T47D (cell line): ENCODE measurements at regions not wholly inside any gene's neighbourhood (a gene's known extent, or its start where the extent isn't known, plus 50 kb on each side); places are given as distances from the start of the nearest gene placed in this dataset.
"Not testable (repeated sequence)": the region's sequence is repeated elsewhere in the genome, so short reads cannot be mapped to it uniquely, and the experiment has no call there.

Experiments used
- DNase-seq, 2 experiments: peaks; one replicate each; pipeline versions ENCODE4 v3.0.0 to v3.0.0-alpha.2; 2011 to 2012; ENCODE audit warnings: low read depth in 1 of 2, low spot score in 1 of 2
- JUND ChIP-seq: IDR thresholded peaks from 2 replicates; pipeline ENCODE4 v1.6.1; 2012; ENCODE audit warnings: low read depth
- in situ Hi-C: cut with HindIII; loops from 2 replicates; pipeline ENCODE4 v1.10.0; 2016; ENCODE audit warnings: low sequenced_read_pairs, low pct_unique_long_range_greater_than_20kb

GRCh38 chr1:157217486-157217885 lies 79.3 kb upstream of the ETV3 start:
- in situ Hi-C loops = no loop called here
- no peak for DNase-seq
- no peak for TF ChIP-seq JUND

DNA sequence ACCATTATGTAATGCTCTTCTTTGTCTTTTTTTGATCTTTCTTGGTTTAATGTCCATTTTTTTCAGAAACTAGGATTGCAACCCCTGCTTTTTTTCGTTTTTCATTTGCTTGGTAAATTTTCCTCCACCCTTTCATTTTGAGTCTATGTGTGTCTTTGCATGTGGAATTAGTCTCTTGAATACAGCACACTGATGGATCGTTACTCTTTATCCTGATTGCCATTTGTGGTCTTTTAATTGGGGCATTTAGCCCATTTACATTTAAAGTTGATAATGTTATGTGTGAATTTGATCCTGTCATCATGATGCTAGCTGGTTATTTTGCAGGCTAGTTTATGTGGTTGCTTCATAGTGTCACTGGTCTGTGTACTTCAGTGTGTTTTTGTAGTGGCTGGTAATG lies 75.6 kb upstream of the ETV3 start:
- no peak for DNase-seq
- in situ Hi-C loops = no loop called here
- no peak for TF ChIP-seq JUND

- no peak for TF ChIP-seq JUND
- no peak for DNase-seq
- in situ Hi-C loops = no loop called here
Observed at GRCh38 chr1:157209514-157209913, 71.3 kb upstream of the ETV3 start.

DNA sequence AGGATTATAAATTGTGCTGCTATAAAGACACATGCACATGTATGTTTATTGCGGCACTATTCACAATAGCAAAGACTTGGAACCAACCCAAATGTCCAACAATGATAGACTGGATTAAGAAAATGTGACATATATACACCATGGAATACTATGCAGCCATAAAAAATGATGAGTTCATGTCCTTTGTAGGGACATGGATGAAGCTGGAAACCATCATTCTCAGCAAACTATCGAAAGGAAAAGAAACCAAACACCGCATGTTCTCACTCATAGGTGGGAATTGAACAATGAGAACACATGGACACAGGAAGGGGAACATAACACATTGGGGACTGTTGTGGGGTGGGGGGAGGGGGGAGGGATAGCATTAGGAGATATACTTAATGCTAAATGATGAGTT lies 67.8 kb upstream of the ETV3 start:
- DNase-seq, in situ Hi-C loops: not testable (repeated sequence)

- DNase-seq = no peak
- in situ Hi-C loops = no loop called here
- no peak for TF ChIP-seq JUND
Observed at GRCh38 chr1:157203166-157203565, 65.0 kb upstream of the ETV3 start.

- no peak for DNase-seq
- in situ Hi-C loops = no loop called here
- no peak for TF ChIP-seq JUND
Observed at GRCh38 chr1:157202331-157202730, 64.1 kb upstream of the ETV3 start.

DNA sequence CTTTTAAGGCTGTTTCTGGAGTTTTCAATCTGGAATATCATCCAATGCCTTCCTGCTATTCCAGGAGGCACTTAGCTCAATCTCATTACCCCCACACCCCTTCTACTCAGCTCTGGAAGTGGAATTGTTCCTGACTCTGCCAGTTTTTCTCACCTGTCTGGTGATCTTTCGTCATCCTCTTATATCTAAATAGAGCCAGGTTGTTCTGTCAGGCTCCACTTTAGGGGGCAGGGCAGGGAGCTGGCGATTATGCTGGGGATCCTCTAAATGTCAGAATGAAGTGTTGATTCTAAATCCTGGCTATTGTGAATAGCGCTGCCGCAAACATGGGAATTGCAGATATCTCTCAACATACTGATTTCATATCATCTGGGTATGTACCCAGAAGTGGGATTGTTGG lies 63.6 kb upstream of the ETV3 start:
- no peak for TF ChIP-seq JUND
- in situ Hi-C loops = no loop called here
- no peak for DNase-seq

DNA sequence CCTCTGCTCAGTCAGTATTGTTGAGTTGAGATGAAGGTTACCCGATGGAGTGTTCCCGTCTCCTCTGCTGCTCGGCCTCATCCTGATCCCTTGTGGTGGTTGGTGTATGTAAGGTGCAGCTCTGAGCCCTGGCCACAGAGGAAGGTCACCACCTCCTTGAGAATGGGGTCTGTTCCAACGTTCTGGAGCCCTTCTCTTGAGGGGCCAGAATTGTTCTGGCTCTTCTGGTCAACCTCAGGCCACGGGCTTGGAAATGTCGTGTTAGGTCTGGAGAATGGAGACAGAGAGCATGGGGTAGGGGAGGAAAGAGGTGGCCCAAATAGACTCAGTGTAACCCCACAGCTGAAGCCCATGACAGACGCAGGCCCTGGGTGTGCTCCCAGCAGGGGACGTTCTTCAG lies 62.3 kb upstream of the ETV3 start:
- in situ Hi-C loops = no loop called here
- TF ChIP-seq JUND = no peak

DNA sequence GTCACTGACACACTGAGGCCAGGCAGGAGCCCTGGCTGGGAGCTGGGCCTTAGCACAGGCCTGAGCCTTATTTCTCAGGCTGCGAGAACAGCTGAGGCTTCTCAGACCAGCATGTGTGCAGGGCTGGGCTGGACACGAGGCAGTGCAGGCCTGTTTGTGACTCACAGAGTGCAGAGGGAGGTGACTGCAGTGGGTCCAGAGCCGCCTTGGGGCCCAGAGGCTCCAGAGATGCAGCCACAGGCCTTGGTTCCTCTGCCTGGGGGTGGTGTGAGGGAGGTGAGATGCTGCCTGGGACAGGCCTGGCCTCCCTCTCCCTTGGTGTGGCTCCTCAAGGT lies 61.2 kb upstream of the ETV3 start:
- no peak for TF ChIP-seq JUND
- no peak for DNase-seq
- in situ Hi-C loops = no loop called here

More for the DNA sequence above, 62.3 kb upstream of the ETV3 start:
- DNase-seq = no peak

DNA sequence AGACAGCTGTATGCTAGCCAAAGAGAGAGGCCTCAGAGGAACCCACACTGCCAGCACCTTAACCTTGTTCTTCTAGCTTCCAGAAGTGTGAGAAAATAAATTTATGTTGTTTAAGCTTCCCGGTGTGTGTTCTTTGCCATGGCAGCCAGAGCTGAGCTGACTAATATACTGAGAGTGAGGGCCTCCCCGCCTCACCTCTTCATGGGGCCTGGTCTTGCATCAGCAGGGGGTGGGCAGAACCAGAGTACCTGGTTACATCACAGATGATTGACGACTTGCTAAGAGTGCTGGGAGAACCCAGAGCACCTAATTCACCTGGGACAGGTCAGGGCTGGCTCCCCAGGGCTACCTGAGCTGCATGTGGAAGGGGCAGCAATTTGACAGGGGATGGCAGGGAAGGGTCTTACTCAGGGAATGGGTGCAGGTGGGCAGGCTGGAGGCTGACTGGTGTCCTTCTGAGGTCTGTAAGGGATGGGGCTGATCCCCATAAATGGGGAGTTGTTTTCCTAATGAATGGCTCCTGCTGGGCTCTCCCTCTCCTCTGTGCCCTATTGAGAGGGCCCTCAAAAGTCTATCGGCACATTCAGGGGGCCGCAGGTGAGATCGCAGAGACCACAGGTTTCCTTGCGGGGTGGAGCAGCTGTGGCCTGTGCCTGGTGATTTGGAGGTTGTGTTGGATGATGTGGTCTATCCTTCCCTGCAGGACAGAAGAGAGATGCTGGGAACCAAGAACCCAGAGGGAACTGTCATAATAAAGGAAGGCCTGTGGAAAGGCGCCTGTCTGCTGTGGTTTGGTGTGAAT lies 60.6 kb upstream of the ETV3 start:
- in situ Hi-C loops = no loop called here
- DNase-seq = peak in 1 of 2 experiments; percentile 23
- TF ChIP-seq JUND = no peak

GRCh38 chr1:157197906-157198435 lies 59.8 kb upstream of the ETV3 start:
- in situ Hi-C loops = no loop called here
- peak; percentile 33 to 58 for DNase-seq
- no peak for TF ChIP-seq JUND

DNA sequence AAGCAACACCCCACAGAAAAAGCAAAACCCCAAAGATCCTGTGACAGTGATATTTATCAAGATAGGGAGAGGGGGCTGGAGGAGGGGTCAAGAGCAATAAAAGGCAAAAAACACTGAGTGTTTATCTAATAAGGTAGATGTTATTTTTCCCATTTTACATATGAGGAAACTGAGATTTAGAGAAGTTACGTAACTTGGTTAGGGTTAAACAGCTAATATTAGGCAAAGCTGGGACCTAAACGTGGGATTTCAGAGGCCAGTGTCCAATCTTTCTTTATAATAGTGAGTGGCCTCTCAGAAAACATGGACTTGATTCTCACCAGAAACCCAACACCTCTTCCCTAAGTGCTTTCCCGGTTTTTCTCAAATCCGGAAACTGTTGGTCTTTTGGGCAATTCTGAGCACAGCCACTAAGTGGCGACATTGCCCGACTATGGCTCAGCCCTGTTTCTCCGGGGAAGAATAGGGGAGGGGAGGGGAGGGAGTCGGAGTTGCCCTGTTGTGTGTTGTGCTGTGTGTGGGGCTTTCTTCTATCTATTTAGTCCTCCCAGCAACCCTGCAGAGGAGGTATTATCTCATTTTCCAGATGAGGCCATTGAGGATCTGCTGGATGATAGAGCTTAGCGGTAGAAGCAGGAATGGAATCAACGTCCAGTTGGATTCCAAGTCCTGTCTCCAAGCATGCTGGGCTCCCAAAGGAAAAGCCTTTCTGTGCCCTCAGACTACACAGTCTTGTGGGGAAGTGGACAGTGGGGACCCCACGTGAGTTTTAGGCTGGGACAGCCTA lies 58.7 kb upstream of the ETV3 start:
- in situ Hi-C loops = not testable (repeated sequence)
- peak in 1 of 2 experiments; percentile 40 for DNase-seq

- in situ Hi-C loops = no loop called here
- TF ChIP-seq JUND = no peak
Observed at GRCh38 chr1:157196245-157196543, 58.0 kb upstream of the ETV3 start.

More at GRCh38 chr1:157196245-157196543, 58.0 kb upstream of the ETV3 start:
- no peak for DNase-seq
